Lower lobe of right lung (tissue), 2 donors: ENCODE measurements at regions not wholly inside any gene's neighbourhood (a gene's known extent, or its start where the extent isn't known, plus 50 kb on each side); places are given as distances from the start of the nearest gene placed in this dataset.

Experiments
- ATAC-seq, 2 donors: fragments of 200-7000 bp; cut with Tn5 transposase; one replicate each; pipeline ENCODE4 v1.9.1; 2020 to 2022; ENCODE audit warnings: mild to moderate bottlenecking in 2 of 2, moderate library complexity in 2 of 2
- DNase-seq: peaks from one replicate; pipeline ENCODE4 v3.0.0-alpha.2; 2020
- H3K27ac ChIP-seq: fragments of 200-600 bp; one replicate; pipeline ENCODE4 v1.8.0; 2022
- H3K27me3 ChIP-seq: fragments of 200-600 bp; one replicate; pipeline ENCODE4 v1.8.0; 2022; ENCODE audit warnings: low read depth
- H3K36me3 ChIP-seq: fragments of 200-600 bp; one replicate; pipeline ENCODE4 v1.8.0; 2022; ENCODE audit warnings: mild to moderate bottlenecking
- H3K4me1 ChIP-seq: fragments of 200-600 bp; one replicate; pipeline ENCODE4 v1.8.0; 2022
- H3K4me3 ChIP-seq: fragments of 200-600 bp; one replicate; pipeline ENCODE4 v1.8.0; 2022; ENCODE audit warnings: mild to moderate bottlenecking
- H3K9me3 ChIP-seq: fragments of 200-600 bp; one replicate; pipeline ENCODE4 v1.8.0; 2022
- intact Hi-C: fragments of 100-400 bp; cut with DNase I; formaldehyde crosslinking; loops from one replicate; pipeline ENCODE4 v1.11.0; 2022
- TF ChIP-seq, protein P1 (sequence below): fragments of 200-600 bp; IDR thresholded peaks from one replicate; pipeline ENCODE4 v1.8.0; 2022; ENCODE audit warnings: antibody characterized with exemption, mild to moderate bottlenecking
- donor health status: DM: no; HTN: yes; CAD: no; lungs with severe emphysema.

DNA sequence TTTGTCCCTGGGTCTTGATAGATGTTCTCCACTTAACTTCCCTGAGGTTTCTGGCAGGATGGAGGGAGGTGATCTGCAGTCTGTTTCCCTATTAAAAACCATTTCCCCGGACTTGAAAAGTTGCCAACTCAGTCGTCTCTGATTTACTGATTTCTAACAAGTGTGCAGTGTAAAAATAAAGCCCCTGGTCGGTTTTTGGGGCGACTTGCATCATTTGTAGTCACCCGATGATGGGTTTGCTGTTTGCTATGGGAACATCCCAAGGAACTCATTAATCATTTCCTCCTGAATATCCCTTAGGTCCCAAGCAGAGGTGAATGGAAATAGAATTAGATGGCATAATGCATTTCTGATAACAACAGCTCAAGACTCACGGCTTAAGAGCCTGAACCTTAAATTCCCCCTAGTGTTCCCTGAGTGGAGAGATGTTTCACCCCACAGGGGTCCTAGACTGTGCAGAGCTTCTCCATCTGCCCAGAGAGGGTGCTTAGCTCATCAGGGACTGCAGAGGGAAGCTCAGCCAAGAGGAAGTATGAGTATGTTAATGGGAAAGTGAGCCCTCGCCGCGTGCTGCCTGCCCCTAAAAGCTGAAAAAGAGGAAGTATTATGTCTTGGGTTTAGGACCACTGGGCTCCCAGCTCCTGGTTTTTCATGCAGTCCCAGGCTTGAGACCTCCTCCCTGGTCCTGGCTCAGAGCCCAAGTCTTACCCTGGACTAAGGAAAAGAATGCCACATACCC lies 115.1 kb upstream of the DAP start:
- Histone ChIP-seq H3K4me1 (no peaks in the 10 kb centered on the region), H3K4me3 (no peak overlapping the region), H3K27me3 (no peaks in the 10 kb centered on the region), H3K36me3 (no peaks in the 10 kb centered on the region), H3K27ac (no peak overlapping the region), H3K9me3 (no peaks in the 10 kb centered on the region)
- DNase-seq = peak; percentile 53
- peak in 1 of 2 donors; percentile 56 for ATAC-seq
- intact Hi-C loops = no loop called here
- TF ChIP-seq, protein P1, sequence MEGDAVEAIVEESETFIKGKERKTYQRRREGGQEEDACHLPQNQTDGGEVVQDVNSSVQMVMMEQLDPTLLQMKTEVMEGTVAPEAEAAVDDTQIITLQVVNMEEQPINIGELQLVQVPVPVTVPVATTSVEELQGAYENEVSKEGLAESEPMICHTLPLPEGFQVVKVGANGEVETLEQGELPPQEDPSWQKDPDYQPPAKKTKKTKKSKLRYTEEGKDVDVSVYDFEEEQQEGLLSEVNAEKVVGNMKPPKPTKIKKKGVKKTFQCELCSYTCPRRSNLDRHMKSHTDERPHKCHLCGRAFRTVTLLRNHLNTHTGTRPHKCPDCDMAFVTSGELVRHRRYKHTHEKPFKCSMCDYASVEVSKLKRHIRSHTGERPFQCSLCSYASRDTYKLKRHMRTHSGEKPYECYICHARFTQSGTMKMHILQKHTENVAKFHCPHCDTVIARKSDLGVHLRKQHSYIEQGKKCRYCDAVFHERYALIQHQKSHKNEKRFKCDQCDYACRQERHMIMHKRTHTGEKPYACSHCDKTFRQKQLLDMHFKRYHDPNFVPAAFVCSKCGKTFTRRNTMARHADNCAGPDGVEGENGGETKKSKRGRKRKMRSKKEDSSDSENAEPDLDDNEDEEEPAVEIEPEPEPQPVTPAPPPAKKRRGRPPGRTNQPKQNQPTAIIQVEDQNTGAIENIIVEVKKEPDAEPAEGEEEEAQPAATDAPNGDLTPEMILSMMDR = no peak

GRCh38 chr5:10875201-10875768 lies 114.3 kb upstream of the DAP start:
- Histone ChIP-seq H3K4me1 (no peaks in the 10 kb centered on the region), H3K27me3 (no peaks in the 10 kb centered on the region), H3K27ac (no peak overlapping the region), H3K9me3 (no peaks in the 10 kb centered on the region), H3K4me3 (no peak overlapping the region), H3K36me3 (no peaks in the 10 kb centered on the region)
- intact Hi-C loops = no loop called here
- TF ChIP-seq, protein P1 = no peak
- ATAC-seq (no peak), DNase-seq (no peak)

DNA sequence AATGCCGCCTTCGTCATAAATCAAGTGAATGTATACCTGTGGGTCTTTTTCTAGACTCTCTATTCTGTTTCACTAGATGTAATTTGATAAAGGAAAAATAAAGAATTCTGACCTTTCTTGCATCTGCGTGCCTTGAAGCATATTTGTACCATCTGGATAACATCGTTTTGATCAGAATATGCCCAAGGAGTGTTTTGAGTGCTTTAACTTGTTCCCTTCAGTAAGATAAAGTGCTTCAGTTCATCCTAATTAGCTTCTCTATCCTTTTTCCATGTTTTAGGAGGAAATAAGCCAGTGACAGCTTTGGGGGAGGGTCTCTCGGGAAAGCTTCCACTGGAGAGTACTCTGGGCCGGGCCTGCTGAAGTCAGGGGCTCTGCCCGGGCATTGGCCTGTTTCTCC lies 113.5 kb upstream of the DAP start:
- ATAC-seq = no peak
- no peaks in the 10 kb centered on the region for H3K36me3 ChIP-seq
- no peaks in the 10 kb centered on the region for H3K4me1 ChIP-seq
- TF ChIP-seq, protein P1 = no peak
- intact Hi-C loops = no loop called here
- DNase-seq = no peak
- H3K9me3 ChIP-seq = no peaks in the 10 kb centered on the region
- no peak overlapping the region for H3K4me3 ChIP-seq
- no peaks in the 10 kb centered on the region for H3K27me3 ChIP-seq
- no peak overlapping the region for H3K27ac ChIP-seq

DNA sequence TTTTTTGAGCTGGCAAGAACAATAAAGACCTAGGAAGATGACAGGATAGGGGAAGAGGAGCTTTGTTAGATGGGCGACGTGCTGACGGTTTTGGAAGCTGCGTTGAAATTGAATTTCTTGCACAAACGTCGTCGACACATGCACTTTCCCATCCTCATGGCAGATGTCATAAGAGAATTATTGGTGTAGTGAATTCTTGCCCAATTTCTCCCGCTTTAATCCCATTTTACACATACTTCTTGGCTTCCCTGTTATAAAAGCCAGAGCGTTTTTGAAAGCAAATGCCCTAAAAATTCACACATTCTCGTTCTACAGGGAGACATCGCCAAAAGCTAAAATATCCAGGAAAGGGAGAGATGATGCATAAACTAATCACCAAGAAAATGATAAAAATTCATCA lies 109.8 kb upstream of the DAP start:
- ATAC-seq (no peak), DNase-seq (no peak)
- Histone ChIP-seq H3K4me1 (no peaks in the 10 kb centered on the region), H3K4me3 (no peak overlapping the region), H3K36me3 (no peaks in the 10 kb centered on the region), H3K9me3 (no peaks in the 10 kb centered on the region), H3K27me3 (no peaks in the 10 kb centered on the region), H3K27ac (no peak overlapping the region)
- TF ChIP-seq, protein P1 = no peak
- intact Hi-C loops = no loop called here

GRCh38 chr5:10868956-10869355 lies 107.9 kb upstream of the DAP start:
- H3K27ac ChIP-seq = no peak overlapping the region
- no peaks in the 10 kb centered on the region for H3K9me3 ChIP-seq
- no peak for ATAC-seq
- TF ChIP-seq, protein P1 = no peak
- no peaks in the 10 kb centered on the region for H3K4me1 ChIP-seq
- no peak overlapping the region for H3K4me3 ChIP-seq
- H3K36me3 ChIP-seq = no peaks in the 10 kb centered on the region
- intact Hi-C loops = no loop called here
- DNase-seq = no peak
- H3K27me3 ChIP-seq = no peaks in the 10 kb centered on the region
